ENCODE measurements at regions not wholly inside any gene's neighbourhood (a gene's known extent, or its start where the extent isn't known, plus 50 kb on each side); places are given as distances from the start of the nearest gene placed in this dataset.

GRCh38 chr2:160561551-160562295 is 68.1 kb upstream of the RBMS1 start:
- no peak for DNase-seq
- in situ Hi-C loops (cut with HindIII; ENCODE audit: low pct_ligation_motif_present, low sequenced_read_pairs) = no loop called here
- no peak overlapping the region for H3K27ac ChIP-seq
- H3K27me3 ChIP-seq (replicated peaks) = no peaks in the 10 kb centered on the region
- TF ChIP-seq, protein P1, sequence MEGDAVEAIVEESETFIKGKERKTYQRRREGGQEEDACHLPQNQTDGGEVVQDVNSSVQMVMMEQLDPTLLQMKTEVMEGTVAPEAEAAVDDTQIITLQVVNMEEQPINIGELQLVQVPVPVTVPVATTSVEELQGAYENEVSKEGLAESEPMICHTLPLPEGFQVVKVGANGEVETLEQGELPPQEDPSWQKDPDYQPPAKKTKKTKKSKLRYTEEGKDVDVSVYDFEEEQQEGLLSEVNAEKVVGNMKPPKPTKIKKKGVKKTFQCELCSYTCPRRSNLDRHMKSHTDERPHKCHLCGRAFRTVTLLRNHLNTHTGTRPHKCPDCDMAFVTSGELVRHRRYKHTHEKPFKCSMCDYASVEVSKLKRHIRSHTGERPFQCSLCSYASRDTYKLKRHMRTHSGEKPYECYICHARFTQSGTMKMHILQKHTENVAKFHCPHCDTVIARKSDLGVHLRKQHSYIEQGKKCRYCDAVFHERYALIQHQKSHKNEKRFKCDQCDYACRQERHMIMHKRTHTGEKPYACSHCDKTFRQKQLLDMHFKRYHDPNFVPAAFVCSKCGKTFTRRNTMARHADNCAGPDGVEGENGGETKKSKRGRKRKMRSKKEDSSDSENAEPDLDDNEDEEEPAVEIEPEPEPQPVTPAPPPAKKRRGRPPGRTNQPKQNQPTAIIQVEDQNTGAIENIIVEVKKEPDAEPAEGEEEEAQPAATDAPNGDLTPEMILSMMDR (IDR thresholded peaks at IDR 0.05; ENCODE audit: low read depth, low read length, missing control alignments) = no peak
- H3K36me3 ChIP-seq (replicated peaks) = no peaks in the 10 kb centered on the region
- no peak overlapping the region for H3K4me3 ChIP-seq (ENCODE audit: low read depth, low read length)

GRCh38 chr2:160562730-160563129 is 69.1 kb upstream of the RBMS1 start:
- DNase-seq = no peak
- in situ Hi-C loops (cut with HindIII; ENCODE audit: low pct_ligation_motif_present, low sequenced_read_pairs) = no loop called here
- H3K4me3 ChIP-seq (ENCODE audit: low read depth, low read length) = no peak overlapping the region
- H3K27ac ChIP-seq = no peak overlapping the region
- TF ChIP-seq, protein P1 (IDR thresholded peaks at IDR 0.05; ENCODE audit: low read depth, low read length, missing control alignments) = no peak
- H3K27me3 ChIP-seq (replicated peaks) = no peaks in the 10 kb centered on the region
- H3K36me3 ChIP-seq (replicated peaks) = no peaks in the 10 kb centered on the region

GRCh38 chr2:160564591-160564990 is 71.0 kb upstream of the RBMS1 start:
- H3K27ac ChIP-seq = no peak overlapping the region
- TF ChIP-seq, protein P1 (IDR thresholded peaks at IDR 0.05; ENCODE audit: low read depth, low read length, missing control alignments) = no peak
- in situ Hi-C loops (cut with HindIII; ENCODE audit: low pct_ligation_motif_present, low sequenced_read_pairs) = no loop called here
- no peak overlapping the region for H3K4me3 ChIP-seq (ENCODE audit: low read depth, low read length)
- no peaks in the 10 kb centered on the region for H3K36me3 ChIP-seq (replicated peaks)
- H3K27me3 ChIP-seq (replicated peaks) = no peaks in the 10 kb centered on the region
- no peak for DNase-seq

DNA sequence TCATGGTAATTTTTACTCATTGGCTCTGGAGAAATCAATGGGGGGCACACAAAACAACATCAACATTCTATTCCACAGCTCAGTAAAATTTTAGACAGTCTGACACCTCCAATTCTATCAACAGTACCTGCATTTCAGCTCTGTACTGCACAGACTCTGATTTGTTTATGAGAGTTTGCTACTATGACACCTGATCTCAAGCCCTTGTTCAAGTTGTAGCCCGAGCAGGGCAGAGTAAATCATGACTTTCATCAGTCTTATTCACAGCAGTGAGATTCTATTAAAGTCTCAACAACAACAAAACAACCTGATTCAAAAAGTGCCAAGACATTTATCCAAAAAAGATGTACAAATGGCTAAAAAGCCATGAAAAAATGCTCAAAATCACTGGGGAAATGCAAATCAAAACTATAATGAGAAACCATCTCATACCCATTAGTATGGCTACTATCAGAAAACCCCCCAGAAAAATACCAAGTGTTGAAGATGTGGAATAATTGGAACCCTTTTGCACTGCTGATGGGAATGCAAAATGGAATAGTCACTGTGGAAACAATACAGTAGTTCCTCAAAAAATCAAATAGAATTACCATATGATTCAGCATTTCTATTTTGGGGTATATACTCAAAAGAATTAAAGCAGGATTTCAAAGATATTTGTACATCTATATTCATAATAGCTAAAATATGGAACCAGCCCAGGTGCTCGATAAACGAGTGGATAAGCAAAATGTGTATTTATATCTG is 71.7 kb upstream of the RBMS1 start:
- H3K27me3 ChIP-seq (replicated peaks) = no peaks in the 10 kb centered on the region
- TF ChIP-seq, protein P1 (IDR thresholded peaks at IDR 0.05; ENCODE audit: low read depth, low read length, missing control alignments) = no peak
- no peak overlapping the region for H3K27ac ChIP-seq
- DNase-seq = no peak
- no peaks in the 10 kb centered on the region for H3K36me3 ChIP-seq (replicated peaks)
- H3K4me3 ChIP-seq (ENCODE audit: low read depth, low read length) = no peak overlapping the region
- in situ Hi-C loops (cut with HindIII; ENCODE audit: low pct_ligation_motif_present, low sequenced_read_pairs) = no loop called here

DNA sequence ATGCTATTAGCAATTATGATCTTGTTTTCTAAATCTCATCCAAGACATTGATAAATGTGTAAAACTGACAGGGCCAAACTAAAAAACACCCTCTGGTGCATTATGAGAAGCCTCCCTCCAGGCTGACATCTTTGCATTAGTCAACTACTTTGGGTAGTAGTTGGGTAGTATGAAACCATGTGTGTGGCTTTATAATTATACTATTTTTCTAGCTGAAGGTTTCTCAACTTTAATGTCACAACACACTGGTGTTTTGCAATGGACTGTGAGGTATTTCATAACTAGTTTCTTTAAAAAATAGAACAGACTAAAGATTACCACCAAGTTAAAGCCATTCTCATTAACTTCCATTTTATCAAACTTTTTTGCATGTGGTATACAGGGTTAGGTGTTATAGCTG is 73.1 kb upstream of the RBMS1 start:
- Histone ChIP-seq H3K27ac (no peak overlapping the region), H3K36me3 (replicated peaks) (no peaks in the 10 kb centered on the region), H3K4me3 (ENCODE audit: low read depth, low read length) (no peak overlapping the region), H3K27me3 (replicated peaks) (no peaks in the 10 kb centered on the region)
- in situ Hi-C loops (cut with HindIII; ENCODE audit: low pct_ligation_motif_present, low sequenced_read_pairs) = no loop called here
- DNase-seq = no peak
- TF ChIP-seq, protein P1 (IDR thresholded peaks at IDR 0.05; ENCODE audit: low read depth, low read length, missing control alignments) = no peak
